HG03432 (cell line): ENCODE measurements at regions not wholly inside any gene's neighbourhood (a gene's known extent, or its start where the extent isn't known, plus 50 kb on each side); places are given as distances from the start of the nearest gene placed in this dataset.

ENCODE experiments used
- ATAC-seq: cut with Tn5 transposase; IDR thresholded peaks from one replicate; pipeline ENCODE4 v1.9.1; 2021; ENCODE audit warnings: mild to moderate bottlenecking, moderate library complexity; ENCODE audit not compliant: unreplicated experiment

- ATAC-seq, result no peak
Measured at GRCh38 chr2:156165742-156166141, 166.8 kb downstream of the NR4A2 start.

GRCh38 chr2:156164091-156164720 is 168.3 kb downstream of the NR4A2 start:
- no peak for ATAC-seq

GRCh38 chr2:156158808-156159207 is 173.7 kb downstream of the NR4A2 start:
- no peak for ATAC-seq

GRCh38 chr2:156157670-156158069 is 174.9 kb downstream of the NR4A2 start:
- ATAC-seq, result peak; percentile 56

- no peak for ATAC-seq
Measured at GRCh38 chr2:156156580-156156979, 175.9 kb downstream of the NR4A2 start.

- no peak for ATAC-seq
Measured at GRCh38 chr2:156155319-156155718, 177.2 kb downstream of the NR4A2 start.

- ATAC-seq, result no peak
Measured at GRCh38 chr2:156151351-156151750, 181.2 kb downstream of the NR4A2 start.

GRCh38 chr2:156147594-156148330 is 184.8 kb downstream of the NR4A2 start:
- ATAC-seq, result peak; percentile 86

GRCh38 chr2:156145976-156146375 is 186.5 kb downstream of the NR4A2 start:
- ATAC-seq, result no peak

GRCh38 chr2:156145469-156145868 is 187.1 kb downstream of the NR4A2 start:
- no peak for ATAC-seq

- no peak for ATAC-seq
Measured at GRCh38 chr2:156136566-156136965, 196.0 kb downstream of the NR4A2 start.

- no peak for ATAC-seq
Measured at GRCh38 chr2:156134887-156135286, 197.6 kb downstream of the NR4A2 start.

GRCh38 chr2:156132941-156133340 is 199.6 kb downstream of the NR4A2 start:
- ATAC-seq, result no peak

GRCh38 chr2:156132130-156132529 is 200.4 kb downstream of the NR4A2 start:
- no peak for ATAC-seq

GRCh38 chr2:156129227-156129626 is 203.3 kb downstream of the NR4A2 start:
- ATAC-seq, result no peak

GRCh38 chr2:156125018-156125417 is 207.5 kb downstream of the NR4A2 start:
- no peak for ATAC-seq

GRCh38 chr2:156124458-156124857 is 208.1 kb downstream of the NR4A2 start:
- ATAC-seq, result no peak

- ATAC-seq, result no peak
Measured at GRCh38 chr2:156118753-156119416, 213.6 kb downstream of the NR4A2 start.

- no peak for ATAC-seq
Measured at GRCh38 chr2:156116113-156116512, 216.4 kb downstream of the NR4A2 start.

GRCh38 chr2:156115338-156115737 is 217.2 kb downstream of the NR4A2 start:
- no peak for ATAC-seq

- no peak for ATAC-seq
Measured at GRCh38 chr2:156112323-156112722, 220.2 kb downstream of the NR4A2 start.

- ATAC-seq, result peak; percentile 100
Measured at GRCh38 chr2:156110890-156111289, 221.6 kb downstream of the NR4A2 start.
